Type B pancreatic cell (in vitro differentiated cells): ENCODE measurements at regions not wholly inside any gene's neighbourhood (a gene's known extent, or its start where the extent isn't known, plus 50 kb on each side); places are given as distances from the start of the nearest gene placed in this dataset.

Source experiments
- DNase-seq: peaks from one replicate; pipeline ENCODE4 v3.0.0; 2021; ENCODE audit warnings: mixed read lengths; ENCODE audit not compliant: unreplicated experiment; ENCODE audit errors: extremely low spot score
- H3K27ac Mint-ChIP-seq: 2 replicates; pipeline ENCODE4 v1.8.0; 2021; ENCODE audit warnings: mild to moderate bottlenecking, mixed read lengths
- H3K27me3 Mint-ChIP-seq: 2 replicates; pipeline ENCODE4 v1.8.0; 2021; ENCODE audit warnings: mixed read lengths
- H3K36me3 Mint-ChIP-seq: 2 replicates; pipeline ENCODE4 v1.8.0; 2021; ENCODE audit warnings: mixed read lengths
- H3K4me1 Mint-ChIP-seq: one replicate; pipeline ENCODE4 v1.8.0; 2021; ENCODE audit warnings: mixed read lengths; ENCODE audit not compliant: unreplicated experiment
- H3K4me3 Mint-ChIP-seq: 2 replicates; pipeline ENCODE4 v1.8.0; 2021; ENCODE audit warnings: mild to moderate bottlenecking, mixed read lengths
- H3K9me3 Mint-ChIP-seq: 2 replicates; pipeline ENCODE4 v1.8.0; 2021; ENCODE audit warnings: mixed read lengths
- TF ChIP-seq, protein P1 (sequence below): fragments of 200-600 bp; sonication (generic); conservative IDR thresholded peaks from 2 replicates; pipeline ENCODE4 v1.5.0; 2021; ENCODE audit warnings: antibody characterized with exemption, mild to moderate bottlenecking

GRCh38 chr2:10985260-10985659 is 73.5 kb downstream of the KCNF1 start:
- Mint-ChIP-seq H3K36me3 (no peaks in the 10 kb centered on the region), H3K4me1 (peaks cover 12% of the 10 kb centered on the region), H3K27me3 (peaks cover 14% of the 10 kb centered on the region), H3K4me3 (no peak overlapping the region), H3K9me3 (no peaks in the 10 kb centered on the region), H3K27ac (no peak overlapping the region)
- DNase-seq = no peak
- TF ChIP-seq, protein P1, sequence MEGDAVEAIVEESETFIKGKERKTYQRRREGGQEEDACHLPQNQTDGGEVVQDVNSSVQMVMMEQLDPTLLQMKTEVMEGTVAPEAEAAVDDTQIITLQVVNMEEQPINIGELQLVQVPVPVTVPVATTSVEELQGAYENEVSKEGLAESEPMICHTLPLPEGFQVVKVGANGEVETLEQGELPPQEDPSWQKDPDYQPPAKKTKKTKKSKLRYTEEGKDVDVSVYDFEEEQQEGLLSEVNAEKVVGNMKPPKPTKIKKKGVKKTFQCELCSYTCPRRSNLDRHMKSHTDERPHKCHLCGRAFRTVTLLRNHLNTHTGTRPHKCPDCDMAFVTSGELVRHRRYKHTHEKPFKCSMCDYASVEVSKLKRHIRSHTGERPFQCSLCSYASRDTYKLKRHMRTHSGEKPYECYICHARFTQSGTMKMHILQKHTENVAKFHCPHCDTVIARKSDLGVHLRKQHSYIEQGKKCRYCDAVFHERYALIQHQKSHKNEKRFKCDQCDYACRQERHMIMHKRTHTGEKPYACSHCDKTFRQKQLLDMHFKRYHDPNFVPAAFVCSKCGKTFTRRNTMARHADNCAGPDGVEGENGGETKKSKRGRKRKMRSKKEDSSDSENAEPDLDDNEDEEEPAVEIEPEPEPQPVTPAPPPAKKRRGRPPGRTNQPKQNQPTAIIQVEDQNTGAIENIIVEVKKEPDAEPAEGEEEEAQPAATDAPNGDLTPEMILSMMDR = peak; percentile 24

- peaks cover 11% of the 10 kb centered on the region for H3K27me3 Mint-ChIP-seq
- TF ChIP-seq, protein P1 = no peak
- H3K27ac Mint-ChIP-seq = no peak overlapping the region
- H3K36me3 Mint-ChIP-seq = no peaks in the 10 kb centered on the region
- peaks cover 12% of the 10 kb centered on the region for H3K4me1 Mint-ChIP-seq
- DNase-seq = no peak
- H3K9me3 Mint-ChIP-seq = no peaks in the 10 kb centered on the region
- H3K4me3 Mint-ChIP-seq = no peak overlapping the region
Measured at GRCh38 chr2:10985901-10986535, 74.3 kb downstream of the KCNF1 start.

DNA sequence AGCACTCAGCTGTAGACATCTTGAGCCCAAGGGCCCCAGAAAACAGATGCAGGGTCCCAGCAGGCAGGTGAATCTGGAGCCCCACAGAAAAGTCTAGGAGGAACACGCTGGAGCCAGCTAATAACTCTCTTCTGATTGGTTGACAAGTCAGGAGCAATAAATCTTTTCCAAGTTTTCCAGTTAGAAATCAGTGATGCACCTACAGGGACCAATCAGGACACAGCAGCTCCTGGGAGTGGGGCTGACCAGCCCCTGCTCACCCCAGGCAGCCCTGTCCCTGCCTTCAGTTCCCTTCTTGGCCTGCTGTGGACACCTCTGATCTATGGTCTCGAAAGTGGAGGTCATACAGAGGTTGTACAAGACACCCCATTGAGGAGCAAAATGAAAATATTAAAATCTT is 75.7 kb downstream of the KCNF1 start:
- peaks cover 16% of the 10 kb centered on the region for H3K27me3 Mint-ChIP-seq
- DNase-seq = no peak
- no peak overlapping the region for H3K4me3 Mint-ChIP-seq
- peaks cover 12% of the 10 kb centered on the region for H3K4me1 Mint-ChIP-seq
- H3K27ac Mint-ChIP-seq = no peak overlapping the region
- H3K9me3 Mint-ChIP-seq = no peaks in the 10 kb centered on the region
- TF ChIP-seq, protein P1 = no peak
- H3K36me3 Mint-ChIP-seq = no peaks in the 10 kb centered on the region

DNA sequence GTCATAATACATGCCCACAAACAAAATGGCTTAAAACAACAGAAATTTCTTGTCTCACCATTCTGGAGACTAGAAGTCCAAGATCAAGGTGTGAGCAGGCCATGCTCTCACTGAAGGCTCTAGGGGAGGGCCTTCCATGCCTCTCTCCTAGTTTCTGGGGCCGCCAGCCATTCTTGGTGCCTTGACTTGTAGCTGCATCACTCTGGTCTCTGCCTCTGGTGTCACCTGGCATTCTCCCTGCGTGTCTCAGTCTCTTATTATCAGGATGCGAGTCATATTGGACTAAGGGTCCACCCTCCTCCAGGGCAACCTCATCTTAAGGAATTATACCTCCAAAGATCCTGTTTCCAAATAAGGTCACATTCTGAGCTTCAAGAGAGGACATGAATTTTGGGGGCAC is 76.1 kb downstream of the KCNF1 start:
- H3K36me3 Mint-ChIP-seq = no peaks in the 10 kb centered on the region
- no peak for DNase-seq
- H3K4me3 Mint-ChIP-seq = no peak overlapping the region
- TF ChIP-seq, protein P1 = no peak
- peaks cover 16% of the 10 kb centered on the region for H3K27me3 Mint-ChIP-seq
- H3K9me3 Mint-ChIP-seq = no peaks in the 10 kb centered on the region
- H3K4me1 Mint-ChIP-seq = peaks cover 12% of the 10 kb centered on the region
- H3K27ac Mint-ChIP-seq = no peak overlapping the region

DNA sequence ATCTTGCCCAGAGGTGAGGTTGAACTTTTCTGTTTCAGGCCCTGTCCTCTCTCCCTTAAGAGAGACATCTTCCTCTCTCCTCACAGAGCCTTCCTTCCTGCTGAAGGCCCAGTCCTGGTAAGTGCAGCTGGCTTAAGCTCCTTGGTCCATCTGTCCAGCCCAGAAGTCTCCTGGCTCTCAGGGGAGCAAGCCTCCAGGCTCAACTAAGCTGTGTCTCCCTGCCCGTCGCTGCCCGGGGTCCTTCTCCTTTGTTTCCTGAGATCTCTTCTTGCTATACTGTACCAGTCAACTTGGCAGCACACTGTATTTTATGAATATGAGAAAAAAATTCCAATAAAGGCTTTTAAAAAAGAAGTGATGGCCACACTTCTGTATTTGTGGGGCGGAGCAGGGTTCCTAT is 77.4 kb downstream of the KCNF1 start:
- H3K27me3 Mint-ChIP-seq = peaks cover 20% of the 10 kb centered on the region

More for the DNA sequence above, 77.4 kb downstream of the KCNF1 start:
- Mint-ChIP-seq H3K4me3 (no peak overlapping the region), H3K36me3 (no peaks in the 10 kb centered on the region), H3K4me1 (peaks cover 8% of the 10 kb centered on the region), H3K9me3 (no peaks in the 10 kb centered on the region), H3K27ac (no peak overlapping the region)
- TF ChIP-seq, protein P1 = no peak
- no peak for DNase-seq
